HUDEP-2 (cell line): ENCODE measurements at regions not wholly inside any gene's neighbourhood (a gene's known extent, or its start where the extent isn't known, plus 50 kb on each side); places are given as distances from the start of the nearest gene placed in this dataset.

Source experiments
- DNase-seq, 76 experiments: peaks; one replicate each; lab custom pipeline; 2025; ENCODE audit not compliant: unreplicated experiment in 76 of 76; lab: John Stamatoyannopoulos, UW

- DNase-seq, result no peak
Measured at GRCh38 chr6:129920103-129920798, 59.1 kb upstream of the TMEM244 start.

DNA sequence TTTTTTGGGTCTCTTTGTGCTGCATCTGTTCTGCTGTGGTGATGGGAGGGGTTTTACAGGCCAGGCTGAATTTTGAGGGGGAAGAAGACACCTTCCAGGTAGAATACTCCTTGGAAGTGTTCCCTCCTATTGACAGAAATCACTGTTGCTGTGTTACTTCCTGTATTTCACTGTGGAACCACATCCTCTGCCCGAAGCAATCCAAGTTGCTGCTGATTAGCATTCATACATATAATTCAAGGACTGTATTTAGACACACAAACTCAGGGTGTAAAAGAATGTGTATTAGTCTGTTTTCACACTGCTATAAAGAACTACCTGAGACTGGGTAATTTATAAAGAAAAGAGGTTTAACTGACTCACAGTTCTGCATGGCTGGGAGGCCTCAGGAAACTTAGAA is 50.6 kb upstream of the TMEM244 start:
- no peak for DNase-seq
